ENCODE measurements at regions not wholly inside any gene's neighbourhood (a gene's known extent, or its start where the extent isn't known, plus 50 kb on each side); places are given as distances from the start of the nearest gene placed in this dataset.

- no peak for DNase-seq
Observed at GRCh38 chr7:84532196-84532595, 337.6 kb upstream of the SEMA3A start.

DNA sequence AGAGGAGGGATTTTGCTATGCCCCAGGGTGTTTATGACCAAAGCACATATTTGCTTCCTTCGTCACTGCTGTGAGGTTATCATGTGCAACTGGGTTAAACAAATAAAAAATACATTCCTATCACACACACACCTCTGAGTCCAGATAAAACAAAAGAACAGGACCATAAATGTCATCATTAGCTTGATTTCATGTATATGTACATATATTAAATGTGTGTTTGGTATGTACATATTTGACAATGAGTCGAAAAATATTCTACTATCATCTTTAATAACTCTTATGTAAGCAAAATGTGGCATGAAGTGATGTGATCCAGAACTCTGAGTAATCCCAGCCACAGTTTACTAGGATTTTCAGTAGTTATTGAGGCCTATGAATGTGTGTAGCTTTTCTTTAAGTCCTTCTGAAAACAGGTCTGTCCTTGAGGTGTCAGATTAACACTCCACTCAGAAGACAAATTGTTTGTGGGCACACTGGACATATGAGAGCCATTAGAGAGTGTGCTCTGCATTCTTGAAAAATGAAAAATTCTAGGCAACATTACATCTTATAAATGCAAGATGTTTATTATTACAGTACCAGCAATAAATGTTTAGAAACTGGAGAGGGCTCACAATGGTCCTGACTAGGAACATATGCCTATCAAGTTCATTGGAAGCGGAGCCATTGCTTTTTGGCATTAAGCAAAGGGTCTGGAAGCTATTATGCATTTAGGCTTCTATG, 335.1 kb upstream of the SEMA3A start:
- no peak for DNase-seq

GRCh38 chr7:84528756-84529479, 334.3 kb upstream of the SEMA3A start:
- no peak for DNase-seq

DNA sequence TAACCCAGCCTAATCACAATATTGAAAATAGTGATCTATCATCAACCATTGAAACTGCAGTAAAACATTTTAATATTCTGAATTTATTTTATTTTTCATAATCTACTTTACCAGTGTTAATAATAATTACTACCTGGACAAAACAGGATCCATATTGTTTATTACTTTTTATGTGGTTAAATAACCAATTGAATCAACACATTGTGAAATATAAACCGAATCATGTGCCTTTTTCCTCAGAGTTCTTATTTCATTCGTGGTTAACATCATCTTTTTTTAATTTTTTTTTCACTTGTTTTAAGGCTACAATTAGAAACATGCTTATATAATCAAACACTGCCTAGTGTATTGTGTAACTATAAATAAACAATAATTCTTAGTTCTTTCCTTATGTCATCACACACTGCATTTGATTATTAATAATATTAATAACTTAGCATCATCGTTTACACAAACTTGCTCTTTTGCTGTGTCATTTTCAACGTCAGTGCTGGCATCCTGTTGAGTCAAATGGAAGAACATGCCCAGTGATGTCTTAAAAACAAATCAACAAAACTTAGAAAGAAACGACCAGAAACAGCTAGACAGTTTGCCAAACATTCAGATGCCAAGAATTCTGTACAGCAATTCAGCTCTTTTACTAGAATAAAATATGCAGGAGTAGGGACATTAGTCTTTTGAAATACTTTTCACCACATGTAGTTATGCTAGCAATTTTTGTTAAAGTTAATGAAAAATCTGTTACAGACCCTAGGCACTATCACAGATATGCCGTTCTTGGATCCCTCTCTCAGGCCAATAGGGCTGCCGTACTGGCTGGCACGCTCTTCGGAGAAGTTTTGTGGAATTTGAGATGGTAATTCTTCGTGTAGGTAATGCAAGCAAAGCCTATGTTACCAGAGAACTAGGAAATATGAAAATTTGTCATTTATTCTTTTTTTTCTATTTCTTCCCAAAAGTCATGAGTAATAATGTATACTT, 330.4 kb upstream of the SEMA3A start:
- no peak for DNase-seq

DNA sequence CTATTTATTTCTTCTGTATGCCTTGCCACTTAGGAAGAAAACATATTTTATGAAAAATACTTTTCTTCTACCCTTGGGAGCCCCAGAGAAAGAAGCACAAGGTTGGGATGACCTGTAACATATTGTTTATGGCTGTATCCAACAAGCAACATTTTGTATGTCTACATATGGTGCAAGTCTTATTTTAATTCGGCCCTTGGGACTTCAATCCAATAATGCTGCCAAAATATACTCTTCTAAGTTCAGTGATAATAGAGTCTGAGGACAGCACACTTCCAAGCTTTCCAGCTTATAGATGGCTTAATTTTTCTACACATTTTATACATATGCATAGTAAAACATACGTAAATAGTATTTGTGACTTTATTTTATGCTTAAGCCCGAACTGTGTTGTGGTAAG, 318.5 kb upstream of the SEMA3A start:
- no peak for DNase-seq

DNA sequence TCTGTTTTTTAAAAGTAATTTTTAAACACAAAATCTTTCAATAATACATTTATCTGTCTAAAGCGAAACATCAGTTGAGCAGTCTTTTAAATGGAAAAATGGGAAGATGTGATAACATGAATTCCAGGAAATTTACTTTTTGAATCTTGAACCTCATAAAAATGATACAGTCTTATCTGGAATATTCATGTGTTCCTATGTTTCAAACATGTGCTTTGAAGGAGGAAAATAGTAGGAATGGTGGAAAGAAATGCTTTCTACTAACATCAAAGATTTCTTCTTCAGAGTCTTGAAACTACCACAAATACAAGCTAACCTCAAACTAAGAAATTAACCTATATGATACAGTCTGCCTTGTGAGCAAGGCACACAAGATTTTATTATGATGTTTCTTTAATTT, 317.5 kb upstream of the SEMA3A start:
- no peak for DNase-seq

DNA sequence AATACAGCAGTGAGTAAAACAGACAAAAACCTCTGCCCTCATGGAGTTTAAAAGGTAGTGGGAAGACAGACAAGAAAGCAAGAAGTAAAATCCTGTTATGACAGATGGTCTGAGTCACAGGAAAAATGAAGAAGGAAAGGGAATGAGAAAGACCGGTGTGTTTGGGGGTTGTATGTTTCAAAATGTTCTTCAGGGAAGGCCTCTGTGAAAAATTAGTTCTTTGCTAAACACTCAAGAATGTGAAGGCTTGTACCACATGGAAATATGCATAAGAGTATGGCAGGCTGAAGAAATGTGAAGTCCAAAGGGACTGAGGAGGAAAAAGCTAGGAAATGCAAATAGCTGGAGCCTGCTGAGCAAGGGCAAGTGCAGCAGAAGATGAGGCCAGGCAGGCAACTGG, 315.9 kb upstream of the SEMA3A start:
- DNase-seq: no peak

DNA sequence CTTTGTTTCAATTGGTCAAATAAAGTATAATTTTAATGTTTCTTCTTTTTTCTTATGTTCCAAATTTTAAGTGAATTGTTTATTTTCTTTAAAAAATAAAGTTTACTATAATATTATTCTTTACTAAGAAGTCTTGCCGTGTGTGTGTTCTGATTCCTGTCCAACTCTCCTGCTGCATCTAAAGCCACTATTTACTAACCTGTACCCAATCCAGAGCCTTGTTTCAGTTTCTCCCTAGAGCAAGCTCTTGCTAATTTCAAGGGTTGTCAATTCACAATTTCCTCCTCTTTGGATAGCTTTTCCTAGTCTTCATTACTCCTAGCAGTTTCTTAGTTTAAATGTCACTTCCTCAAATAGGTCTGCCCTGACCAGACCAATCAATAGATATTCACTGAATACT, 314.9 kb upstream of the SEMA3A start:
- DNase-seq: no peak

DNA sequence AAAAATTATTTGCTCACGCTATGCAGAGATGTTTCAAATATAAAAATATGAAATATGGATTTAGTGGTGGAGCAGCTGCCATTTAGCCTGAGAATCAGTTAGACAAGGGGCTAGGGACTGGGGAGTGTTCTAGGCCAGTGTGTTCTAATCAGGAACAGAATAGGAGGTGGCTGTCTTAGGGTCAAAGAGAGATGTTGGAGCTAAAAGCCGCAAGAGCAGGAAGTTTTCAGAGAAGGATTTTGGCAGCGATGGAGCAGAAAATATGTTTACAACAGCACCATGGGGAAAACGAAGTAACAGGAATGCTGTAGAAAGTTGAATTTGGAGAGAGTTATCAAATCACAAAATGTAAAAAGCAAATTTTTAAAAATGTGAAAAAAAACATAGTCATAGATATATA, 314.0 kb upstream of the SEMA3A start:
- DNase-seq: no peak

GRCh38 chr7:84507529-84507928, 312.9 kb upstream of the SEMA3A start:
- DNase-seq: no peak

- DNase-seq: no peak
Observed at GRCh38 chr7:84506151-84506550, 311.6 kb upstream of the SEMA3A start.

GRCh38 chr7:84502239-84502638, 307.6 kb upstream of the SEMA3A start:
- DNase-seq: no peak

GRCh38 chr7:84497873-84498272, 303.3 kb upstream of the SEMA3A start:
- no peak for DNase-seq

- no peak for DNase-seq
Observed at GRCh38 chr7:84495128-84495527, 300.5 kb upstream of the SEMA3A start.

DNA sequence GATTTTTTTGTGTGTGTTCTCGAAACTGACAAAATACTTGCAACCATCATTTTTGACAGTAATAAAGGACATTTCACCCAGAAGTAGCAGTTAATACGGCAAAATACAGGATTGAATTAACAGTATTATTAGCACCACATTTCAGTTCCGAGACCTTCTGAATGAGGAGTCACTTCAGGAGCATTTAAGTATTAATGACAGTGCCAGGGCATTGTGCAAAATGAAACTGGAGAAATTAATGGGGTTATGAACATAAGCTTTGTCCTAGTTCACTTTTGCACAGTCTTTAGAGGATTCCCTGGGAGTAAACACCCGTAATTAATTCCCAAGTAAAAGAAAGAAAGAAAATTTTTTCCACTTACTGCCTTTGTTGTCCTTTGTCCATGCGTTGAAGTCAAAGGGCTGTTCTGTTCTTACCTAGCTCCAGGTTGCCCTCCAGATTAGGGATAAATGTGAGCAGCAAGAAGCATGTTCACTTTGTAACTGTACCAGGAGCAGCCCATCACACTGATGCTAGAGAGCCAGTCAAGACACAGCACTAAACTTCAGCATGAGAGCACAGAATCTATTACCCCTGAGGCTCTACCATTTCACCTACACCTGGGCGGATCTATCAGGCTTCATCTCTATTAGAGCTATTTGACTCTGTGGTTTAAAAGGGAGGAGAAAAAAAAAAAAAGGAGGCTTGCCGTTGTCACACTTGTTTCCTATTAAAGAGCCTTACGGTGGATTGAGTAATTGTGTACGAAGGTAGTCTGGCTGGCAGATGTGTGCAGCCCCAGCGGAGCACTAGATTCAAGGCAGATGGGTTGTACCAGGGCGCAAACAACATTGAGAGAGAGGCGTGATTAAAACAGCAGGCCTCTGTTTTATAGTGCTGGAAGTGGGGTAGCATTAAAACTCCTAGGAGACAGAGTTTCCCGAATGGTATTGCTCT, 297.8 kb upstream of the SEMA3A start:
- DNase-seq: no peak

DNA sequence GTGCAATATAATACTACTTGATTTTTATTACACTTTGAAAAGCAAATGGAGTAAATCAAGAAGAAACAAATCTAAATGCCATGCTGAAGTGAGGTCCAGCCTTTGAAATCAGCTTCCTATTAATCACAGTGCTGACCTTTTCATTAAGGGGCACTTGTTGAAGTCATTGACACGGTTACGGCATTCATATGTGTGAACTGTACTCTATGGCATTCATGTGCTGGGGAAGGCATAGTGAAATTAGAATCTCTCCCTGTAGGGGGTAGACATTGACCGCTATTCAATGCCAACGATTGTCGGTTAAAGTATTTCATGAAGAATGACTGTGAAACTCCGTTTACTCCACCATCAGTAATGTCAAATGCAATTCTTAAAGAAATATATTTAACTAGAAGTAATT, 296.1 kb upstream of the SEMA3A start:
- DNase-seq: peak; percentile 5

DNA sequence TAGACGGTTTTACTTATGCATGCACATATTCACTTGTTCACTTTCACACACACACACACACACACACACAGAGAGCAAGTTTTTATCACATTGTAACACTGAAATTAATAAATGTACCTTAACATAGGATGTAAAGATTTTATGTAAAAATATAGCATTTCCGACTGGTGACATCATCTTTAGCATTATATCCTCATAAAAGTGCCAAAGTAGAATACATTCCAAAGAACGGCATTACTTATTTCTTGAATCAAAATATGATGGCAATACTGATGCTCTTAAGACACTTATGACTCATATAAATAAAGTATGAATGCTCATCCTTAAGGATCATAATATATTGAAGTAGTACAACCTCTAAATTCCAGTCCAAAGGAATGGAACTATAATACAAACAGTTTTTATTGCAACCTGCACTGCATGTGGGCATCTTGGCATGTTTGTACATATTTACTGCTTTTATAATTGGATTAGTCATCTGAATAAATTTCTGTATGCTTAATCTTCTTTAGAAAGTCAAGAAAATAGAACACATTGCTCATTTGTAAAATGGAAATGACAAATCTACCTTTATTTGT, 290.0 kb upstream of the SEMA3A start:
- DNase-seq: no peak

DNA sequence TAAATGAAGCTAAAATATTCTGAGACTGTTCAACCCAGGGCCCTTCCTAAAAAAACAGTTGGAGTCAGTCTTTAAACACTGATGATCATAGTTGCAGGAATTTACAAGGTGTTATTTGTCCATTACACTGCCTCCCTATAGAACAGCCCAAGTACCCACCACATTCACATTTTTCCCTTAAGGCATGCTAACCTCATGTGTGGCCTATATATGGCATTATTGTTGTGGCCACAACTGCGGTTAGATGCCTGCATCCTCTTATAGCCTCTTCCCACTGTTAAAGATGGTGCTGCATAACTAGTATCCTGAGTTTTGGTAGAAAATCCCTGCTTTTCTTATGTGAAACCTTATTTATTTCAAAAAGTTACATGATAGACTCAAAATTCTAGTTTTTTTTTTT, 287.9 kb upstream of the SEMA3A start:
- DNase-seq: no peak

GRCh38 chr7:84479059-84479458, 284.5 kb upstream of the SEMA3A start:
- DNase-seq: no peak

GRCh38 chr7:84477786-84478478, 283.3 kb upstream of the SEMA3A start:
- no peak for DNase-seq

- no peak for DNase-seq
Observed at GRCh38 chr7:84474436-84474835, 279.8 kb upstream of the SEMA3A start.
